Brain pericyte (primary cell): ENCODE measurements at regions not wholly inside any gene's neighbourhood (a gene's known extent, or its start where the extent isn't known, plus 50 kb on each side); places are given as distances from the start of the nearest gene placed in this dataset.

Experiments used
- DNase-seq: peaks from one replicate; pipeline ENCODE4 v3.0.0-alpha.2; 2012; ENCODE audit warnings: low read depth, low spot score

DNA sequence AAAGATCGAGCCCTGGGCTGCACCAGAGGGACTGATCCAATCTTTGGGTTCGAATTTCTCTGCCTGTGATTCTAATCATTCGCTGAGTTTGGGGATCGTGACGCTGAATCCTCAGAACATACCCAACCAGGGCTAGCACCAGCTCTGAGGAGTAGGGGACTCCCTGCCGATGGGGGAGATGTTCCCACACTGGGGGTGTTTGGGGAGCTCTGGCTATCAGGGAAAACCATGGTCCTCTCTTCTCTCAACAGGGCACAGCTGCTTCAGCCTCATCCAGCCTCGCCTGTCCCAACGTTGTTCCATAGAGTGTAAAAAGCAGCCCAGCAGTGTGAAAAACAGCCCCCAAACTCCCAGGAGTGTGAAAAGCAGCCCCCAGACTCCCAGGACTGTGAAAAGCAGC, 136.6 kb downstream of the ANKRD60 start:
- DNase-seq, result no peak

DNA sequence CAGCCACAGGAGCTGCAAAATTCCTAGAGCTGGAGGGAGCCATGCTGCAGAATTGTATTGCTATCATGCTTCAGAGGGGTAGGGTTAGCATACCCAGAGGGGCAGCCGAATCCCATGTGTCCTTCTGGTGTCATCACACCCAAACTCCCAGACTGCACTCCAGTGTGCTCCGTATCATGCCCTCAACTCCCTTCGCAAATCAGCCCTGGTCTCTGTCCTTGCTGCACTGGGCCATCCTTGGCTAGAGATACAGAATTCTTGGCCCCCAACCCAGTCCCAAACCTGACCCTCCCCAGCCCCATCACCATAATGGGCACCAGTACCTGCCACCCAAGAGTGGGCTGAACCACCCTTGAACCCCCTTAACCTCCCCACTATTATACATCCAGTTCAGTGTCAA, 138.3 kb downstream of the ANKRD60 start:
- DNase-seq, result no peak

DNA sequence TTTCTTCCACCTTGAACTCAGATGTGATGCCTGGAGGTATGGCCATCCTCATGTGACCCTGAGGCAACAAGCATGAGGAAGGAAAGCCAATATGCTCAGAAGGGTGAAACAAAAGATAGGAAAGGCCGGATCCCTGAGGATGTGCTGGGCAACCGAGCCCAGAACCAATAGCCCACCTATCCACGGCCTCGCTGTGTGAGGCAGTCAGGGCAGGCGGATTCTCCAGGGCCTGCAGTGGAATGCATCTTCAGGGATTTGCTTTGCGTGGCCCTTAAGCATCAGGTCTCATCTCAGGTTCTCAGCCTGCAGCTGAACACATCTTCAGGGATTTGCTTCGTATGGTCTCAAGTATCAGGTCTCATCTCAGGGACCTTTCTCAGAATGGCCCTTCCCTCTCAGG, 139.8 kb downstream of the ANKRD60 start:
- DNase-seq, result no peak

DNA sequence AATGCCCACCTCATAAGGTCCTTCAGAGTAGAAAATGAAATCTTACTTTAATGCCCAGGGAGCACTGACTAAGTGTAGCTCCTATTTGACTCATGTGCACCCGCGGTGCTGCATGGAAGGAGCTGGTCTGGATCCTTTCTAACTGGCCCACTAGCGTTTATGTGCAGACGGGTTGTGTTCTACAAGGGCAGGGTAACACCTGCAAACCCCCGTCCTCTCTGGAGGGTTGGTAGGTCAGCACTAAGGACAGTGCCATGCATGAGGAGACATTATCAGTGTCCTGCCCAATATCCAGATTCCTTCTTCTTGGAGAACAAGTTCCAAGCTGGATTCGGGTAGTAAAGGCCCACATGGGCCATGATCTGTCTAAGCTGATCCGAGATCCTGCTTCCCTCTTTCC, 140.3 kb downstream of the ANKRD60 start:
- no peak for DNase-seq

DNA sequence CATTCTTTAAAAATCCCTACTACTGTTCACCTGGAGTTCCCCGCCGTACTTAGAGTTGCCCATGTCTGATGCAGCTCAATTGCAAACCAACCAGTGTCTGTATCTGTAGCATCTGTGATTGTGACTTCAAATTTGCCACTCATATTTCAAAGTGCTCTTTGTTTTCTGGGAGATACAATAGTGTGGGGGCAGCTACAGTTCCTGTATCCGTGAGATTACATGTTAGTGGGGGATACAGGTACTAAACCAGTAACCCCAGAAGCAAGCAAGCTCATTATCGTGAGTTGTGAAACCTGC, 140.9 kb downstream of the ANKRD60 start:
- DNase-seq, result no peak

DNA sequence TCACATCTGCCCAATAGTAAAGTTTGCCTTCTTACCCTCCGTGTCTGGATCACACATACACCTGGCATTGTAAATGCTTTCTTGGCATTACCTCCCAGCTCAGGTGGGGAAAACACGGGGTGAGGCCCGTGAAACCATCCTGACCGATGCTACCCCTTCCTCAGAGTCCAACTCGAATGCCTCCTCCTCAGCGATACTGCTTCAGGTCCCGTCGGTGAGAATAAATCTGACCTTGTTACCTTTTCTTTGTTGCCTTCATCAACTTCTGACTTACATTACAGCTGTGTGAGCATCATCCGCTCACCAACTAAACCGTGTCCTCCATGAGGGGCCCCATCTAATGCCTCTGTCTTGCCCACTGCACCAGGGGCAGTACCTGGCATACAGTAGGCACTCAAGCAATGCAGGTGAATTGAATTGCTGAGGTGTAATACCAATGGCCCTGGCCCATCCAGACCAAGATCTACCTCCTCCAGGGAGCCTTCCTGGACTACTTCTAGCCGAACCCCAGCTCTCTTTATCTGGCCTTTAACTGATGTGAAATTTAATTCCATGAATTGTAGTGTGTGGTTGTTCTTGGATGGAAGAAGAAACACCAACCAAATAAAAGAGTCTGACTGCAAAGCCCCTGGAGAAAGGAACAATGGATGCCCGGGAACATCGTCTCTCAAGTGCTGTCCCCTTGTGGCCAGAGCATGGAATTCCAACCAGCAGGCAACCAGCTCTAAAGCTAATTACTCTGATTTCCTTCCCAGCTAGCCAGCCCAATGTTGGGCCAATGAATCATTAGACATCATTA, 141.5 kb downstream of the ANKRD60 start:
- DNase-seq, result no peak

DNA sequence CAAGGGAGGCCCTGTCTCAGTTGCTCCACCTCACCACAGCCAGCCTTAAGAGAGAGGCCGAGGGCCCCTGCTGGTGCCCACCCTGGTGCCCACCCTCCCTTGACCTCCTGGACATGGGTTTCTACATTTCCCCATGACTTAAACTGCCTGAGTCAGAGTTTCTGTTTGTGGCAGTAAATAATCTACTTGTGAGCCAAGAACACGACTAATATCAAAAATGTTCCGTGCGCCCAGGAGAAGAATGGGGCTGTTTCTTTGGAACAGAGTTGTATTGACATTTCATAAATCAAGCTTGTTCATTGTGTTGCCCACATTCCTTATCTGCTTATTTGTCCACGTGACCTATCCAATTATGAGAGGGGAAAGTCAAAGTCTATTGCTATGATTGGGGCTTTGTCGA, 143.5 kb downstream of the ANKRD60 start:
- DNase-seq, result no peak

DNA sequence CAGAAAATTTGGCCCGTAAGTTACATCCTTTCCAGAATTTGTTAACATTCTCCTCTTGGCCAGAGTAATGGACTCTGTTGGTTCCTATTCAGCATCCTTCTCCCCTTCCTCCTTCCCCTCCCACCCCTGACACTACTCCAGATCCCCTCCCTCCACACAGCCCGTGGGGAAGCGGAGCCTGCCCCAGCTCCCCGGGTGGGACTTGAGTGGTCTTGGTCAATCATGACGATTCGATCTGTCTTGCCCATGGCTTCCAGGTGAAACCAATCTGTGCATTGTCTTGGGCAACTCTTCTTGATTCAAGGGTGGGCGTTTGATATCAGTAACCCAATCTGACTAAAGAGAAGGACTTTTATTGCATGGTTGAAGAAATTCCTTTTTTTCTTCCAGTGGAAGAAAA, 143.9 kb downstream of the ANKRD60 start:
- DNase-seq, result no peak

DNA sequence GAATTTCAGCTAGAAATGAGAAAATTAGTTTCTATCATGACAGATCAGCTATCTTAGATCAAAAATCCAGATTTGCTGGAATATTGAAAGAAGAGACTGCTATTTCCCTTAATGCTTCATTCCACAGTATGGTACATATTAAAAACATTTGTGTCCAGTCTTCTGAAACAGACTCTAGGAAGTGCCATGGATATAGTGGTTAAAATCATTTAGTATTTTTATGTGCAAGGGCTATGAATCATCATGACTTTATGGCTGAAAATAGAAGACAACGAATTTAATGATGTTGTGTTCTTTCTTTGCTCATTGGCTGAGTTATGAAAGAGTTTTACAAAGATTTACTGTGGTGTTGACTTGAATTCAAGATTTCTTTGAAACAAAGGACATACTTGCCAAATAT, 146.6 kb downstream of the ANKRD60 start:
- no peak for DNase-seq

DNA sequence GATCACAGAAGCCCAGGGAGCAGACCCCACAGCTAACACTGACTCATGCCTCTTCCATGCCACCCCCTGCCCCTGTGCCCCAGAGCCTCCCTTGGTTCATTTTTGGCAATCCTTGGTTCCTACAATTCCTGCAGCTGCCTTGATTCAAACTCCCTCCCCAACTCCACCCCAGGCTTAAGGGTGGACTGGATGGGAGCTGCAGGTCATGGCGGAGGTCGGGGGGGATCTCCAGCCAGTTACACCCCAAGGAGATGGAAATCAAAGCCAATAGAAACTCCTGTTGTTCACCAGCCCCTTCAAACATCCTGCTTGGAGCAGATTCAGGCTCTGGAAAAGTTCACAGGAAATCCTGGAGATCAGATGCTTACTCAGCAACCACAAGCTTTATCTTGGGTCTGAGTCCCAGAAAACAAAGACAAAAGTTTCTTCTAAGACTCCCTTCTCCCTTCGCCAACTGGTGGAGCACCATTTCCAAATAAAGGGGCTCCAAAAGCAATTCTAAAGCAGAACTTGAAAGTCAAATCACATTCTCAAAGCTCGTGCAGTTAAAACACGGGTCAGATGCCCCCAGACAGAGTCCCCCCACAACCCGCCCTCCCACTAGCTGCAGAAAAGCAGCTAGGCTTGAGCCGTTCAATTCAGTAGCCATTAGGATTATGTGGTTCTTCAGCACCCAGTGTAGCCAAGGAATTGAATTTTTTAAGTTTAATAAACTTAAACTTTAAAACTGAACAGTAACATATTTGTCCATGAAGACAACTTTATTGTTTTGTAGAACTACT, 149.5 kb downstream of the ANKRD60 start:
- no peak for DNase-seq

DNA sequence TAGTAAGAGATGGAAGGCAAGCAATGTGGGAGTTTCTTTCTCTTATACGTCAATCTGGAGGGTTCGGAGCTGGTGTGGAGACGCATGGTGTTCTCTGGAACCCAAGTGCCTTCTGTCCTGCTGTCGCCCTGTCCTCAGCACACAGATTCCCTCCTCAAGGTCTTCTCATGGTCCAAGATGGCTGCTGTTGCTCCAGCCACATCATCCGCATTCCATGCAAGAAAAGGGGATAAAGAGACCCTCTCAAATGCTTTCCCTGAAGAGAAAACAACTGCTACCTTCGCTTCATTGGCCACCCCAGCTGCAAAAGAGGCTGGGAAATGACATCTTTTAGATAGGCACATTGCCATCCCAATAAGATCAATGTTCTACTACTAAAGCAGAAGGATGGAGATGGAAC, 151.2 kb downstream of the ANKRD60 start:
- DNase-seq, result no peak

DNA sequence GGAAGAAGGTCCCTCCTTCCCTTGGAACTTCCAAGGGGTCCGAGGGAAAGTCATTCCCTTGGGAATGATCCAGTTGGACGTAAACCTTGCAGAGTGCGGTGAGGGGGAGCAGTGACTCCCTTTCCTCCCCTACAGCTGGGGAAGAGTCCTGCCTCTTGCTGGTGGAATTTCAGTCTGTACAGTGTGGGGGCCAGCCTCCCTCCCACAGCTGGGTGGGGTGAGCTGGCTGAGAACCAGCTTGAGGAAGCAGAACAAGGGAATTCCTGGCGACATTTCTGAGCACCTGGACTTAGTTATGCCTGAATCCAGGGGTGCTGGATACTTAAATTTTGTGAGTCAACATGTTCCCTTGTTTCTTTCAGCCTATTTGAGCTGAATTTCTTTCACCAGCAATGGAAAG, 152.0 kb downstream of the ANKRD60 start:
- no peak for DNase-seq

DNA sequence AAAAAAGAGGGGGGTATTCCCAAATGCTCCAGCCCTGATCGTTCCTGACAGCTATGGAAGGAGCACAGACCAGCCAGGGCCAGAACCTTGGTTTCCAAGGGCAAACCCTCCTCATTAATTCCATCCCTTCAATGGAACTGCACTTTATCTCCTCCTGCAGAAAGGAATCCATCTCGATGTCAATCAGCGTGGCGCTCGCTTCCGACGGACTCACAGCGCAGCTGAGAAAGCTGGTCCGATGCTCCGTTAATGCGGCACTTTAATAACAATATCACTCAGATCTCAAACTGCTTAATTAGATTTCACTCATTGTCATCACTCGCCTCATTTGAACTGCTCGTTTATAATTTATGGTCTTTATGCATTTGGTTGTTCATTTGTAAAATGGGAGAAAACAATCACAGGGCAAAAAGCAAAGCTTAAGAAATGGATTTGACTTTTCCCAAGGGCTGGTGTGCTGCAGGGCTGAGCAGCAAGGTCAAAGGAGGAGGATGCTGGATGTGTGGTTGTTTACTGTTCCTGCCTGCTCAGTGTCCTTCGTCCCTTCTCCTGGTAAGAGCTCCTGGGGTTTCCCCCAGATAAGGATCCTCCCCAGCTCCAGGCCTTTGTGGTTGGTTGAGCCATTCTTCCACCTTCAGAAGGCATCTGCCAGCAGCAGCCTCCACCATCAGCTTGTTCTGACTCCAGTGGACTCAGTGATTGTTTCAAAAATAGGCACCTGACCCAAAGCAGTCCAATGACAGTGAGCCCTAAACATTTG, 152.7 kb downstream of the ANKRD60 start:
- DNase-seq, result no peak

DNA sequence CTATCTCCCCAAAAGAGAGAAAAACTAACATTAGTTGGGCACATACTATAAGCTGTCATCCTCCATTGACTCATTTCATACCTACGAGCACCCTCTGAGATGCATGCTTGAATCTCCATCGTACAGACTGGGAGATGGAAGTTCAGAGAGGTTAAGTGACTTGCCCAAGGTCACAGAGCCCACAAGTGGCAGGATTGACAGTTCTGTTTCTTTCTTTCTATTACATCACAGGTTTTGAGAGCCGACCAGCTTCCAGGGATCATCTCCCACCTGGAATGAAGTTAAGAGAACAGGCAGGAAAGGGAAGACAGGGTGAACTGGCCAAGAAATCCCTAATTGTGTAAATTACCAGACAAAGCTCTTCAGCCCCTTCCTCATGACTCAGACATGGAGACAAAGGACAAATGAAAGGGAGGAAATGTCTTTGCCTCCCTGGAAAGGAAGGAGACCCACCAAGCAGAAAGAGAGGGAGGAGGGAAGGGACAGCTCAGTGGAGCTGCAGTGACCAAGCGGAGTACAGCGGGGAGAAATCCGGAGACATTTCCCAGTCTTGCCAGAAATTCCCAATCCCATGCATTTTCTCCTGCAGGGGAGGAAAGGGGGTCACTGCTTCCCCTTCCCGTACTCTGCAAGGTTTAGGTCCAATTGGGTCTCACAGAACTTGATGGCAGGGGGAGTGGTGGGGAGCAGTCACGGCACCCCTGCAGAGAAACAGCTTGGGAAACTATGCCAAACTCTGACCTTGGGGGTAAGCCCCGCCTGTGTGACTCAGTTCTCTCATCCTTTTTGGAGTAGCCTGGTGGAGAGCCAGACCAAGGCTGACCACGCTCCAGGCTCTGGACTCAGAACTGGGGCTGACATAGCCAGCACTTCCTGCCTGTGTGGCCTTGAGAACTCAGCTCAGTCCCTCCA, 154.3 kb downstream of the ANKRD60 start:
- no peak for DNase-seq

DNA sequence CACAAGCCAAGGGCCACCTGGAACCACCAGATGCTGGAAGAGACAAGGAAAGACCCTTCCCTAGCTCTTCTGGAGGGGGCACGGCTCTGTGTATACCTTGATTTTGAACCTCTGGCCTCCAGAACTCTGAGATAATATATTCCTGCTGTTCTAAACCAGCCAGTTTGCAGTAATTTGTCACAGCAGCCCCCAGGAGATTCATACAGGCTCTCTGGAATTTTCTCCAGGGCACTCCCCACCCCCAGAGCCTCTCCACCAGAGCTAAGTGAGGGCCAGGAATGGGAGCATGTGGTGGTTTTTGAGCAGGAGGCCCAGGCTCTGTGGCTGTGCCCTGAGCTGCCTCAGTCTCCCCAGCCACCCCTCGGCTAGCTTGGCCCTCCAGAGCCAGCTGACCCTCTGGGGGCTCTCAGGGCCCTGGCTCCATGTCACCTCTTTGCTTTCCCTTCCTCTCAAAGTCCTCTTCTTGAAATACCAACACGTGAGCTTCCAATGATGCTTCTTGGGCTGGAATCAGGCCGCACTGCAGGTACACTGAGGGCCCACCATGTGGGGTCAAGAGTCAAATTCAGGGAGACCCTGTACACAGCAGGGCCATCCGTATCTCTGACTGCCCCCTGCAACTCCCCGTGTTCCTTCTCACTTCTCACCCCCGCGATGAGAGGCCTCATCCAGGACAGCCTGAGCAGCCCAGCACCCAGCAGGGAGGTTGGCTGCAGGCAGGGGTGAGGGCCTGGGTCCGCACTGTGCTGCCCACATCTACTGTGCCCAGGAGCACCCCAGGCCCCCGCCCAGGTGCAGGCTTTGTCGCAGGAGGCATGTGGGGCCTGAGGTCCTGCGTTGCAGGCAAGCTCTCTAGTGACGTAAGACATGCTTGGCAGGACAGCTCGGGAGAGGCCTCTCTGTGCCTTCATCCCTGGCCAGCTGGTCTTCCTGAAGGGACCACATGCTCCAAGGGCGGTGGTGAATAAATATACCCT, 155.5 kb downstream of the ANKRD60 start:
- no peak for DNase-seq

DNA sequence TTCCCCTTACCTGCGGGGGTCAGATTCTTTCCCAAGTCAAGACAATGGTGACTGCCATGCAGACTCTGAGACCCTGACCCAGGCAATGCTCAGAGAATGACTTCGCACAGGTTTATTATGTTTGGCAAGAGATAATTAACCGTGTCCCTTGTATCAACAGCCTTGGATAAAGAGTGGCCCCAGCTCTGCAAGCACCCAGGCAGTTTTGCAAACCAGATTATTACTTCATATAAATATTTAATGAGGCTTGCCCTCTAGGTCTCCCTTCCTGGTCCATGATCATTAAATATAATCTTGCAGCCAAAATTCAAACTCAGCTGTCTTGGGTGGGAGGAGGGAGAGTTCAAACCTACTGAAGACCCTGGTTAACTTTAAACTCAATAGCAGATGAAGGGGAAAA, 156.5 kb downstream of the ANKRD60 start:
- no peak for DNase-seq

DNA sequence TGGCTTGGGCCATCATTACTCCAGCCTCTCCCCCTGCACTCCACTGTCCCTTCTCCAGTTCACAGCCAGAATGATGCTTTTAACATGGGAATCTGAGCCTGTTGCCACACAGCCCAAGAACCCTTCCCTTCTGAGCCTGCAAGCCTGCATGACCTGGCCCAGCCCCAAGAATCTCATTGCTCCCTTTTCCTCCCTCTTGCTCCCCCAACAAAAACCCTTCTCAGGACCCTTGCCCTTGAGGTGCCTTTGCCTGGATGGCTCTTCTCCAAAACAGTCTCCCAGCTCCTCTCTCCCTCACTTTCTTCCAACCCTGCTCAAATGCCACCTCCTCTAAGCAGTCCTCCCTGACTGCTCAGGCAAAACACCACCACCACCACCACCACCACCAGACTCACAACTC, 157.2 kb downstream of the ANKRD60 start:
- DNase-seq, result no peak

DNA sequence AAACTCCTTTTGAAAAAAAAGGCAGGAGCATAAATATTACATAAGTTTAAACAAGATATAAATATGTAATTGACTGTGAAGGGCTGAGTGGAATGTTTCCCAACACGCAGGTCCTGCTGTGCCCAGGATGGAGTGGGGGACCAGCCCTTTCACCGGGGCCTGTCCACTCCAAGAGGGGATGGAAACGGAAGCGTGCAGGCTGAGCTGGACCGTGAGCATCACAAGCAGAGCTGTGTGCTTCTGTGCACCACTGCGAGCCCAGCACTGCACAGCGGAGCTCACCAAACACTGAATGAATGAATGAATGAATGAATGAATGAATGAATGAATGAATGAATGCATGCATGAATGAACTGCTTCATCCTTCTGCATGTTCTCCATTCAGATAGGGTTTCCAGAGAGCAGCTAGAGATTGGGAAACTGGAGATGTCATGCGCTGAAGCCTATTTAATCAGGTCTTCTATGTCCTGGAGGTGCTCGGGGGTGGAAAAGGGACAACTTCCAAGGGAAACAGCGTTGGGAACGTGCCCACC, 157.7 kb downstream of the ANKRD60 start:
- no peak for DNase-seq

DNA sequence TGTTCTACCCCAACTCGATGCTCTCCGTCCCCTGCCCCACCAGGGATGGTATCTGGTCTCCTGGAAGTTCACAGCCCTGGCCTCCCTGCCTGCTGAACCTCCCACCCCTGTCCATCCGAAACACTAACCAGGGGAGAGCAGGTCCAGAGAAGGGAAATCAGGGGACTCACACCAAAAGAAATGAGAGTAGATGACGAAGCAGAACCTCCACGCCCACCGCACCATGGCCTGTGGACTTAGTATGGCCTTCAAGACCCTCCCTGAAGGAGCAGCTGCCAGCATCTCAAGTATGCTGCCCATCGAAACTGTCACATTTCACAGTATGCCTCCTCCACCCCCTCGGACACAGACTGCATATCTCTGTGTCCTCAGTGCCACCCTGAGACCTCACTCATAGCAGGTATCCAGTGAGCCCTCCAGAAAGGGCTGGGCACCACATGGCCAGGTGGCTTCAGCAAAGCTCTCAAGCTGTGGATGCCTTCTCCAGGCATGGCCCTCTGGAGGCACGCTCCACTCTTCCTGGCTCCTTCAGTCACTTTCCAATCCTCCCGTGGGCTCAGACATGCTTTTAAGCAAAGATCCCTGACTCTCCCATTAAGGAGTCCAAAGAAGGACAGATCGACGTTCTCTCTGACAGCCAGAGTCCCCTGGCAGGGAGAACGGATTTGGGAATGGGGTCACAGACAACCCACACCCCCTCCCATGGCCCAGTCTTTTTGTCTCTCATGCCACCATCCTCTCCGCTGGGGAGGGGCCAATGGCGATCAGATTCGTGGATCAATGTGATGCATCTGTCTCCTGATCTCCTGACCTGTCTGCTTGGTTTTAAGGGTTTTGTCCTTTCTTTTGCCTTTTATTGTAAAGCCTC, 158.4 kb downstream of the ANKRD60 start:
- DNase-seq, result no peak
